T47D (cell line): ENCODE measurements at regions not wholly inside any gene's neighbourhood (a gene's known extent, or its start where the extent isn't known, plus 50 kb on each side); places are given as distances from the start of the nearest gene placed in this dataset.
"Not testable (repeated sequence)": the region's sequence is repeated elsewhere in the genome, so short reads cannot be mapped to it uniquely, and the experiment has no call there.

Experiments
- DNase-seq, 2 experiments: peaks; one replicate each; pipeline versions ENCODE4 v3.0.0 to v3.0.0-alpha.2; 2011 to 2012; ENCODE audit warnings: low read depth in 1 of 2, low spot score in 1 of 2
- JUND ChIP-seq: IDR thresholded peaks from 2 replicates; pipeline ENCODE4 v1.6.1; 2012; ENCODE audit warnings: low read depth
- in situ Hi-C: cut with HindIII; loops from 2 replicates; pipeline ENCODE4 v1.10.0; 2016; ENCODE audit warnings: low sequenced_read_pairs, low pct_unique_long_range_greater_than_20kb

- in situ Hi-C loops: no loop called here
- no peak for DNase-seq
- no peak for TF ChIP-seq JUND
These were observed 52.2 kb upstream of the RCOR3 start for GRCh38 chr1:211206981-211207380.

GRCh38 chr1:211200311-211200710, 58.9 kb upstream of the RCOR3 start:
- in situ Hi-C loops: no loop called here
- TF ChIP-seq JUND: no peak
- no peak for DNase-seq

- no peak for TF ChIP-seq JUND
- peak in 1 of 2 experiments; percentile 24 for DNase-seq
- in situ Hi-C loops: no loop called here
These were observed 60.3 kb upstream of the RCOR3 start for GRCh38 chr1:211198880-211199279.

- no peak for TF ChIP-seq JUND
- DNase-seq: no peak
- in situ Hi-C loops: no loop called here
These were observed 61.1 kb upstream of the RCOR3 start for GRCh38 chr1:211198111-211198510.

- in situ Hi-C loops: no loop called here
- DNase-seq: peak in 1 of 2 experiments; percentile 13
- no peak for TF ChIP-seq JUND
These were observed 62.3 kb upstream of the RCOR3 start for GRCh38 chr1:211196880-211197279.

- no peak for DNase-seq
- no peak for TF ChIP-seq JUND
- in situ Hi-C loops: no loop called here
These were observed 60.9 kb upstream of the KCNH1 start for GRCh38 chr1:211194826-211195225.

- TF ChIP-seq JUND: no peak
- in situ Hi-C loops: no loop called here
- no peak for DNase-seq
These were observed 58.3 kb upstream of the KCNH1 start for GRCh38 chr1:211192227-211192626.

GRCh38 chr1:211188721-211189120, 54.8 kb upstream of the KCNH1 start:
- DNase-seq, in situ Hi-C loops: not testable (repeated sequence)

GRCh38 chr1:211183747-211184313, 49.9 kb upstream of the KCNH1 start:
- DNase-seq: no peak
- no peak for TF ChIP-seq JUND
- in situ Hi-C loops: no loop called here
